NB4 (cell line): ENCODE measurements at regions not wholly inside any gene's neighbourhood (a gene's known extent, or its start where the extent isn't known, plus 50 kb on each side); places are given as distances from the start of the nearest gene placed in this dataset.

ENCODE experiments used
- DNase-seq: peaks from one replicate; pipeline ENCODE4 v3.0.0; 2010; ENCODE audit warnings: low read depth
- H3K4me3 ChIP-seq: one replicate; pipeline ENCODE4 v1.5.1; 2011; ENCODE audit warnings: mild to moderate bottlenecking, low read depth, low read length, moderate library complexity
- MYC ChIP-seq: IDR thresholded peaks from 2 replicates; pipeline ENCODE4 v1.6.1; 2011; ENCODE audit warnings: low read depth, low read length
- POLR2A ChIP-seq: IDR thresholded peaks from 2 replicates; pipeline ENCODE4 v1.6.1; 2011; ENCODE audit warnings: mild to moderate bottlenecking; ENCODE audit not compliant: insufficient read length; ENCODE audit errors: extremely low read depth
- TF ChIP-seq, protein P1 (sequence below): IDR thresholded peaks from 2 replicates; pipeline ENCODE4 v1.6.1; 2011; ENCODE audit warnings: low read depth, low read length
- TF ChIP-seq, protein P2 (sequence below): IDR thresholded peaks from one replicate; pipeline ENCODE4 v1.5.1; 2012; ENCODE audit warnings: low read depth, low read length

GRCh38 chr4:184937030-184937710, 81.1 kb upstream of the HELT start:
- no peak for DNase-seq
- H3K4me3 ChIP-seq = no peak overlapping the region
- TF ChIP-seq POLR2A (no peak), MYC (no peak)
- TF ChIP-seq, protein P1, sequence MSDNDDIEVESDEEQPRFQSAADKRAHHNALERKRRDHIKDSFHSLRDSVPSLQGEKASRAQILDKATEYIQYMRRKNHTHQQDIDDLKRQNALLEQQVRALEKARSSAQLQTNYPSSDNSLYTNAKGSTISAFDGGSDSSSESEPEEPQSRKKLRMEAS = no peak
- TF ChIP-seq, protein P2, sequence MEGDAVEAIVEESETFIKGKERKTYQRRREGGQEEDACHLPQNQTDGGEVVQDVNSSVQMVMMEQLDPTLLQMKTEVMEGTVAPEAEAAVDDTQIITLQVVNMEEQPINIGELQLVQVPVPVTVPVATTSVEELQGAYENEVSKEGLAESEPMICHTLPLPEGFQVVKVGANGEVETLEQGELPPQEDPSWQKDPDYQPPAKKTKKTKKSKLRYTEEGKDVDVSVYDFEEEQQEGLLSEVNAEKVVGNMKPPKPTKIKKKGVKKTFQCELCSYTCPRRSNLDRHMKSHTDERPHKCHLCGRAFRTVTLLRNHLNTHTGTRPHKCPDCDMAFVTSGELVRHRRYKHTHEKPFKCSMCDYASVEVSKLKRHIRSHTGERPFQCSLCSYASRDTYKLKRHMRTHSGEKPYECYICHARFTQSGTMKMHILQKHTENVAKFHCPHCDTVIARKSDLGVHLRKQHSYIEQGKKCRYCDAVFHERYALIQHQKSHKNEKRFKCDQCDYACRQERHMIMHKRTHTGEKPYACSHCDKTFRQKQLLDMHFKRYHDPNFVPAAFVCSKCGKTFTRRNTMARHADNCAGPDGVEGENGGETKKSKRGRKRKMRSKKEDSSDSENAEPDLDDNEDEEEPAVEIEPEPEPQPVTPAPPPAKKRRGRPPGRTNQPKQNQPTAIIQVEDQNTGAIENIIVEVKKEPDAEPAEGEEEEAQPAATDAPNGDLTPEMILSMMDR = no peak

DNA sequence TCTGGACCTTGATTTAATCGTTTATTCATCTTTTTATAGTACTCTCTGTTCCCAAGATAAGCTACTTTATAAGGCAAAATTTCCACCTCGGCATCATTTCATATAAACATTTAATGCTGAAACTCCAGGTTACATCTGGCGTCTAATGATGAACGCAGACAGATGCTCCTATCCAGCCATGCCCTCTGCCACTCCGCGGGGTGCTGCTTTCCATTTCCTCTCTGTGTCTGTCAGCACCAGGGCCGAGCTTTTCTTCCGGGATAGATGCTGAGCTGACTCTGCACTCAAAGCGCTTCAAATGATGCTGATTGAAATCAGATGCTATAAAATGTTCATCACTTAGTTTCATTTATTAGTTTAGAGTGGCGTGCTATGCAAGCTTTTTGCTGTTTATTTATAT, 80.5 kb upstream of the HELT start:
- no peak for TF ChIP-seq MYC
- TF ChIP-seq, protein P1 = no peak
- TF ChIP-seq POLR2A = no peak
- TF ChIP-seq, protein P2 = no peak
- DNase-seq = no peak
- H3K4me3 ChIP-seq = no peak overlapping the region

- TF ChIP-seq, protein P2 = no peak
- TF ChIP-seq MYC (no peak), POLR2A (no peak)
- TF ChIP-seq, protein P1 = no peak
- DNase-seq = no peak
- no peak overlapping the region for H3K4me3 ChIP-seq
Observed at GRCh38 chr4:184938871-184939270, 79.4 kb upstream of the HELT start.

DNA sequence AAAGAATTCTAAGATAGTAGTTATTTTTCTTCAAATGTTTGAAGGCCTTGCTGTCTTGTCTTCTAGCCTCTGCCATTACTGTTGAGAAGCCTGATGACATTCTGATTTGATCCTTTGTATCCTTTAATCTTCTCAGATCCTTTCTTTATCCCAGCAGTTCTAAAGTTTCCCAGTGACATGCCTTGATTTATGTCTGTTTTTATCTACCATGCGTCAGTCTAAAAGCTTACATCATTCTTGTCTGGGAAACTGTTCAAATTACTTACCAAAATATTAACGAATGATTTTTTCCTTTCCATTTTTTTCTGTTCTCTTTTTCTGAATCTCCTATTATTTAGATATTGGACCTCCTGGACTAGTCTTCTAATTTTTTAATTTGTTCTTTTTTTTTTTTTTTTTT, 78.3 kb upstream of the HELT start:
- H3K4me3 ChIP-seq = no peak overlapping the region

DNA sequence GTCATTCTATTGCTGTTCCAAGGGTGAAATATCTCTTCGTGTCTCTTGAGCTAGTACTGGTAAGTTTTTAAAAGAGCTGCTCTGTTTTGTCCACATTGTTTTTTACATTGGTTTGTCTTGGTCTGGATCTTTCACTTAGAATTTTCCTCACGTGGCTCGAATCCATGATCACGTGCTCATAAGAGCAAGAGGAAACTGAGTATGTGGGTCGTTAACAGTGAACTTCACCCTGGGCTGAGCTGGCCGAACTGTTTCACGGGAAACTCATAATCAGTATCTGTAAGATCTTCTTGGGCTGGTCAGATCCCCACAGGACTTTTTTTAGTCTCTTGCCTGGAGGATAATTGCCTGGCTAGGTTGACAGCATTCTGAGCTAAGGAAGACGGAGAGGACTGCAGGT, 77.8 kb upstream of the HELT start:
- DNase-seq = no peak
- TF ChIP-seq MYC (no peak), POLR2A (no peak)
- TF ChIP-seq, protein P2 = no peak
- TF ChIP-seq, protein P1 = no peak
- H3K4me3 ChIP-seq = no peak overlapping the region

More for the DNA sequence above, 78.3 kb upstream of the HELT start:
- no peak for TF ChIP-seq MYC
- TF ChIP-seq, protein P1 = no peak
- TF ChIP-seq, protein P2 = no peak
- TF ChIP-seq POLR2A = no peak
- DNase-seq = no peak
